ENCODE measurements at regions not wholly inside any gene's neighbourhood (a gene's known extent, or its start where the extent isn't known, plus 50 kb on each side); places are given as distances from the start of the nearest gene placed in this dataset.

DNA sequence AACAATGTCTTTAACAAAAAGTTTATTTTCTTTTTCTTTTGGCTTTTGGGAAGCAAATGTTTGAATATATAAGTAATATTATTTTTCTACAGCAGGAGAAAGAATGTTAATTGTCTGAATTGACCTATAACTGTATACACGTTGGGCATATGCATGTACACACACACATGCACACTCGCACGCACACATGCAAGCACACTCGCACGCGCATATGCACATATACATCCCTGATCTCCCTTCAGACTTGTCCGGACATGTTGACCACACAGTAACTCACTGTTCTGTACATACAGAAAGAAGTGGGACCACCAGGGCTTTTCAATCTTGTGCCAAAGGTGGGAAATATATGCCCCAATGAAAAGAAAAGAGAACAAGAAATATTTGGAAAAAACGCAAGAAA, 245.1 kb upstream of the APCDD1 start:
- ChIA-PET CTCF (no interaction called here), POLR2A (no interaction called here)
- 100% methylated on average over 4 of the region's 8 CpGs for WGBS (ENCODE audit: insufficient coverage)

DNA sequence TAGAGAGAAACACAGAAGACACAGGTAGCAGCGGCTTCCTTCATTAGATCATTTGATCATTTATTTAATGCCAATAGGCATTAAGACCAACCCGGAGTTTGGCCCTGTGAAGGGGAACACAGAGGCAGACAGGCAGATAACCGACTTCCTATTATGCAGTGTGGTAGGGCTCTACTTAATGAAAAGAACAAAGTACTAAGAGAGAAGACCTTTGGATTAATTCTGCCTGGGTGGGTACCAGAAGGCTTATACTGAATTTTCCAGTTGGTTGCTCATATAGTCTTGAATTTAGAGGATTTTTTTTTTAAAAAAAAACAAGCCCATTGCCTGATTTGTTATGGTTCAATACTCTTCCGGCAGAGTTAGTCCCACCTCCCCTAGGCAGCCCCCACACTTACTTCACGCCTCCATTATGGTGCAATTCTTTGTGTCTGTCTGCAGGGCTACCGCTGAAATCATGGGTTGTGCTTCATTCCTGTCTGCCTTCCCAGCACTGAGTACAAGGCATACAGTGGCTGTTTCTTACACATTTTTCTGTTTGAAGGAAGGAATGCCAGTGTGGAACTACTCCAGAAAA, 244.3 kb upstream of the APCDD1 start:
- POLR2A ChIA-PET: no interaction called here
- WGBS (ENCODE audit: insufficient coverage): 89% methylated on average over 5 of the region's 6 CpGs
- no peak for DNase-seq
- no peaks in the 10 kb centered on the region for H3K27me3 ChIP-seq (replicated peaks in 2 of 5; ENCODE audit: control insufficient read depth in 4 of 5, insufficient read depth in 5 of 5, low read length in 4 of 5)
- no peak overlapping the region for H3K27ac ChIP-seq (ENCODE audit: insufficient read depth in 1 of 2, low read depth in 1 of 2, low read length in 2 of 2, poor library complexity in 1 of 2, severe bottlenecking in 2 of 2)
- no peaks in the 10 kb centered on the region for H3K9me3 ChIP-seq (ENCODE audit: control extremely low read depth in 1 of 5, control insufficient read depth in 4 of 5, insufficient read depth in 2 of 5, low read depth in 1 of 5, low read length in 4 of 5)
- H3K4me1 ChIP-seq (ENCODE audit: control extremely low read depth in 1 of 4, control insufficient read depth in 4 of 4, insufficient read depth in 4 of 4, low read length in 3 of 4): peaks cover 5 to 16% (median 8%) of the 10 kb centered on the region in 4 experiments
- CTCF ChIA-PET: no interaction called here
- H3K36me3 ChIP-seq (ENCODE audit: control insufficient read depth in 4 of 4, insufficient read depth in 4 of 4, low read length in 3 of 4): no peaks in the 10 kb centered on the region
- H3K4me3 ChIP-seq (ENCODE audit: control insufficient read depth in 1 of 7, extremely low read depth in 1 of 7, insufficient read depth in 4 of 7, low read depth in 2 of 7, low read length in 6 of 7): no peak overlapping the region

More for the DNA sequence above, 245.1 kb upstream of the APCDD1 start:
- DNase-seq: no peak
- Histone ChIP-seq H3K36me3 (ENCODE audit: control insufficient read depth in 4 of 4, insufficient read depth in 4 of 4, low read length in 3 of 4) (no peaks in the 10 kb centered on the region), H3K4me3 (ENCODE audit: control insufficient read depth in 1 of 7, extremely low read depth in 1 of 7, insufficient read depth in 4 of 7, low read depth in 2 of 7, low read length in 6 of 7) (no peak overlapping the region), H3K4me1 (ENCODE audit: control extremely low read depth in 1 of 4, control insufficient read depth in 4 of 4, insufficient read depth in 4 of 4, low read length in 3 of 4) (peaks cover 5 to 12% (median 8%) of the 10 kb centered on the region in 4 experiments), H3K27me3 (replicated peaks in 2 of 5; ENCODE audit: control insufficient read depth in 4 of 5, insufficient read depth in 5 of 5, low read length in 4 of 5) (no peaks in the 10 kb centered on the region), H3K27ac (ENCODE audit: insufficient read depth in 1 of 2, low read depth in 1 of 2, low read length in 2 of 2, poor library complexity in 1 of 2, severe bottlenecking in 2 of 2) (no peak overlapping the region), H3K9me3 (ENCODE audit: control extremely low read depth in 1 of 5, control insufficient read depth in 4 of 5, insufficient read depth in 2 of 5, low read depth in 1 of 5, low read length in 4 of 5) (no peaks in the 10 kb centered on the region)

DNA sequence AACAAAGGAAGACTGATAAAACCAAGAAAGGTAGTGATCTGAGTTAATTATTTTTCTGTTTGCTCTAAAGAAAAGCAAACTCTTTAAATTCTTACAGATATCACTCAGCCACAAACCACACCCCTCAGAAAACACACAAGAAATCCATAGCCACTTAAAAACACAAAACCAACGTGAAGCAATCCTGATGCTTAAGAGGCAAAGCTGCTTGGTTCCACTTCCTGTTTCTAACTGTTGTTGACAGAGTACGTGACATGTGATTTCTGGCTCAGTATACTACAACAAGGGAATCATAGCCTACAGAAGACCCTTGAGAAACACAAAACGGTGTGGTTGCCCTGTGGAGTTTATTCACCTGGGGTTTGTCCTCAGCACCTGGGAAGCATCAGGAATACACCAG, 240.9 kb upstream of the APCDD1 start:
- Histone ChIP-seq H3K36me3 (ENCODE audit: control insufficient read depth in 4 of 4, insufficient read depth in 4 of 4, low read length in 3 of 4) (no peaks in the 10 kb centered on the region), H3K4me1 (ENCODE audit: control extremely low read depth in 1 of 4, control insufficient read depth in 4 of 4, insufficient read depth in 4 of 4, low read length in 3 of 4) (peaks cover 5 to 21% (median 9%) of the 10 kb centered on the region in 4 experiments), H3K27ac (ENCODE audit: insufficient read depth in 1 of 2, low read depth in 1 of 2, low read length in 2 of 2, poor library complexity in 1 of 2, severe bottlenecking in 2 of 2) (peak overlapping the region in 1 of 2 experiments; percentile 25), H3K4me3 (ENCODE audit: control insufficient read depth in 1 of 7, extremely low read depth in 1 of 7, insufficient read depth in 4 of 7, low read depth in 2 of 7, low read length in 6 of 7) (no peak overlapping the region), H3K27me3 (replicated peaks in 2 of 5; ENCODE audit: control insufficient read depth in 4 of 5, insufficient read depth in 5 of 5, low read length in 4 of 5) (no peaks in the 10 kb centered on the region), H3K9me3 (ENCODE audit: control extremely low read depth in 1 of 5, control insufficient read depth in 4 of 5, insufficient read depth in 2 of 5, low read depth in 1 of 5, low read length in 4 of 5) (peaks cover 0 to 8% (median 5%) of the 10 kb centered on the region in 5 experiments)
- peak; percentile 45 to 93 (median 90) for DNase-seq
- ChIA-PET CTCF (interaction anchor here (1.1 to 1.2 kb wide), 2 partner anchors 11 to 181 kb away, joined by 3 to 4 read pairs; no protein-coding TSS in a partner anchor), POLR2A (no interaction called here)
- 6% methylated on average over 3 of the region's 3 CpGs for WGBS (ENCODE audit: insufficient coverage)

DNA sequence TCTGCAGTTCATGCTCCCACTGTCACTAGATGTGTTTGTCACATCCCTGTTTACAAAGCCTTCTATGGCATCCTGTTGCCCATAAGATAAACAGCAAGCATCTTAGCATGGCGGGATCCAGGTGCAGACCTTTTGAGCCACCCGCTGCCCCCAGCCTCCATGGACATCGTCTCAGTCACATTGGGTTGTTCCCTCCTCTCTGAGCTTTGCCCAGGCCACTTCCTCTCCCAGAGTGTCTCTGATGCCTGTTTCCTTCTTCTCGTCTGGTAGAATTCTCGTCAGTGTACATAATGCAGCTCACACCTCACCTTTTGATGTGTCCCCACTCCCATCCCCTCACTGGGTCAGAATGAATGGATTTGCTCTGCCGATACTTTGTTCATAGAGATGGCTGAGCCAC, 239.0 kb upstream of the APCDD1 start:
- Histone ChIP-seq H3K4me3 (ENCODE audit: control insufficient read depth in 1 of 7, extremely low read depth in 1 of 7, insufficient read depth in 4 of 7, low read depth in 2 of 7, low read length in 6 of 7) (no peak overlapping the region), H3K9me3 (ENCODE audit: control extremely low read depth in 1 of 5, control insufficient read depth in 4 of 5, insufficient read depth in 2 of 5, low read depth in 1 of 5, low read length in 4 of 5) (peaks cover 0 to 8% (median 7%) of the 10 kb centered on the region in 5 experiments), H3K4me1 (ENCODE audit: control extremely low read depth in 1 of 4, control insufficient read depth in 4 of 4, insufficient read depth in 4 of 4, low read length in 3 of 4) (peaks cover 5 to 21% (median 9%) of the 10 kb centered on the region in 4 experiments), H3K27me3 (replicated peaks in 2 of 5; ENCODE audit: control insufficient read depth in 4 of 5, insufficient read depth in 5 of 5, low read length in 4 of 5) (no peaks in the 10 kb centered on the region), H3K36me3 (ENCODE audit: control insufficient read depth in 4 of 4, insufficient read depth in 4 of 4, low read length in 3 of 4) (no peaks in the 10 kb centered on the region), H3K27ac (ENCODE audit: insufficient read depth in 1 of 2, low read depth in 1 of 2, low read length in 2 of 2, poor library complexity in 1 of 2, severe bottlenecking in 2 of 2) (no peak overlapping the region)
- ChIA-PET CTCF (no interaction called here), POLR2A (no interaction called here)
- 59% methylated on average over 6 of the region's 6 CpGs for WGBS (ENCODE audit: insufficient coverage)
- DNase-seq: no peak

DNA sequence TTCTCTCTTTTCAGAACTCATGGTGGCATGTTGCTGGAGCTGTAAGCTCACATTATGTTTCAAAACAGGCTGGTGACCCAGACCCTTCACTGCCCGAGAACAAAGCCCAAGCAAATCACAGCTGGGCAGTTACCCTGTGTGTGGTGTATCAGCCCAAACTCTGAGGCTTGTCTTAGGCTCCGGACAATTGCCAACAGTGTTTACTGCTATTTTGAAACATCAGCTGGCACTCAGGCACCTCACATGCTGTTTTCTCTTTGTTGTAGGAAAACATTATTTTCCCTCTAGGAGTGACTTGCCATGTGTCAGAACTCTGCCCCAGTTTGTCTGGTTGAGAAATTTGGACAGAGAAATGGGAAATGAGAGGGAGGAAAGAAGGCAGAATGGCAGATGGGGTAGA, 237.6 kb upstream of the APCDD1 start:
- peaks cover 5 to 21% (median 9%) of the 10 kb centered on the region in 4 experiments for H3K4me1 ChIP-seq (ENCODE audit: control extremely low read depth in 1 of 4, control insufficient read depth in 4 of 4, insufficient read depth in 4 of 4, low read length in 3 of 4)
- no peak overlapping the region for H3K4me3 ChIP-seq (ENCODE audit: control insufficient read depth in 1 of 7, extremely low read depth in 1 of 7, insufficient read depth in 4 of 7, low read depth in 2 of 7, low read length in 6 of 7)
- 94% methylated on average over 2 of the region's 2 CpGs for WGBS (ENCODE audit: insufficient coverage)
- no peak overlapping the region for H3K27ac ChIP-seq (ENCODE audit: insufficient read depth in 1 of 2, low read depth in 1 of 2, low read length in 2 of 2, poor library complexity in 1 of 2, severe bottlenecking in 2 of 2)
- DNase-seq: no peak
- CTCF ChIA-PET: no interaction called here
- H3K36me3 ChIP-seq (ENCODE audit: control insufficient read depth in 4 of 4, insufficient read depth in 4 of 4, low read length in 3 of 4): no peaks in the 10 kb centered on the region
- no peaks in the 10 kb centered on the region for H3K27me3 ChIP-seq (replicated peaks in 2 of 5; ENCODE audit: control insufficient read depth in 4 of 5, insufficient read depth in 5 of 5, low read length in 4 of 5)
- POLR2A ChIA-PET: no interaction called here
- peaks cover 0 to 11% (median 7%) of the 10 kb centered on the region in 5 experiments for H3K9me3 ChIP-seq (ENCODE audit: control extremely low read depth in 1 of 5, control insufficient read depth in 4 of 5, insufficient read depth in 2 of 5, low read depth in 1 of 5, low read length in 4 of 5)

DNA sequence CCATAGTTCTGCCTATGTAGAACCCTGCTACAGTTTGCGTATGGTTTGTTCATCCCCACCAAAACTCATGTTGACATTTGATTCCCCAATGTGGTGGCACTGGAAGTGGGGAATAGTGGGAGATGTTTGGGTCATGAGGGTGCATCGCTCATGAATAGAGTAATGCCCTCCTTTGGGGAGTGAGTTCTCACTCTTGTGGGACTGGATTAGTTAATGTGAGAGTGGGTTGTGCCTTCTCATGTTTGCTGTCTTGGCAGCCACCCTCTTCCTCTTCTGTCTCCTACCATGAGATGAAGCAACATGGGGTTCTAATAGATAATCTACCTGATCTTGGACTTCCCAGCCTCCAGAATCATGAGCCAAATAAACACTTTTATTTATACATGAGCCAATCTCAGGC, 237.2 kb upstream of the APCDD1 start:
- ChIA-PET CTCF (no interaction called here), POLR2A (no interaction called here)

DNA sequence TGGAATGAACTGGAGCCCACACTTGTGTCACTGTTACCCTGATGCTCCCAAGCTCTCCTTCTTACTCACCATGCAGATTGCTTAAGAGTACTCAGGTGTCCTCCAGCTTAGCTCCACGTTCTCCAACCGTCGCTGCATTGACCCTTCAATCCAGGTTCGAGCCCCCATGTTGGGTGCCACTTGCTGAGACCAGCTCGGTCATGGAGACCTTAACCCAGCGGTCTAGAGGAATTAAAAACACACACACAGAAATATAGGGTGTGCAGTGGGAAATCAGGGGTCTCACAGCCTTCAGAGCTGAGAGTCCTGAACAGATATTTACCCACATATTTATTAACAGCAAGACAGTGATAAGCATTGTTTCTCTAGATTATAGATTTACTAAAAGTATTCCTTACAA, 229.1 kb upstream of the APCDD1 start:
- ChIA-PET POLR2A (no interaction called here), CTCF (interaction anchor here (1.0 kb wide), 1 partner anchor 12 kb away, joined by 3 read pairs; no protein-coding TSS in a partner anchor)
- H3K9me3 ChIP-seq (ENCODE audit: control extremely low read depth in 1 of 5, control insufficient read depth in 4 of 5, insufficient read depth in 2 of 5, low read depth in 1 of 5, low read length in 4 of 5): peaks cover 0 to 14% (median 10%) of the 10 kb centered on the region in 5 experiments
- no peak overlapping the region for H3K4me3 ChIP-seq (ENCODE audit: control insufficient read depth in 1 of 7, extremely low read depth in 1 of 7, insufficient read depth in 4 of 7, low read depth in 2 of 7, low read length in 6 of 7)
- H3K27me3 ChIP-seq (replicated peaks in 2 of 5; ENCODE audit: control insufficient read depth in 4 of 5, insufficient read depth in 5 of 5, low read length in 4 of 5): no peaks in the 10 kb centered on the region
- H3K4me1 ChIP-seq (ENCODE audit: control extremely low read depth in 1 of 4, control insufficient read depth in 4 of 4, insufficient read depth in 4 of 4, low read length in 3 of 4): no peaks in the 10 kb centered on the region
- 100% methylated on average over 3 of the region's 6 CpGs for WGBS (ENCODE audit: insufficient coverage)
- H3K36me3 ChIP-seq (ENCODE audit: control insufficient read depth in 4 of 4, insufficient read depth in 4 of 4, low read length in 3 of 4): no peaks in the 10 kb centered on the region
- no peak for DNase-seq
- no peak overlapping the region for H3K27ac ChIP-seq (ENCODE audit: insufficient read depth in 1 of 2, low read depth in 1 of 2, low read length in 2 of 2, poor library complexity in 1 of 2, severe bottlenecking in 2 of 2)

More for the DNA sequence above, 237.2 kb upstream of the APCDD1 start:
- no peak for DNase-seq
- H3K4me1 ChIP-seq (ENCODE audit: control extremely low read depth in 1 of 4, control insufficient read depth in 4 of 4, insufficient read depth in 4 of 4, low read length in 3 of 4): peaks cover 5 to 21% (median 9%) of the 10 kb centered on the region in 4 experiments
- H3K4me3 ChIP-seq (ENCODE audit: control insufficient read depth in 1 of 7, extremely low read depth in 1 of 7, insufficient read depth in 4 of 7, low read depth in 2 of 7, low read length in 6 of 7): no peak overlapping the region
- no peaks in the 10 kb centered on the region for H3K36me3 ChIP-seq (ENCODE audit: control insufficient read depth in 4 of 4, insufficient read depth in 4 of 4, low read length in 3 of 4)
- peaks cover 0 to 11% (median 7%) of the 10 kb centered on the region in 5 experiments for H3K9me3 ChIP-seq (ENCODE audit: control extremely low read depth in 1 of 5, control insufficient read depth in 4 of 5, insufficient read depth in 2 of 5, low read depth in 1 of 5, low read length in 4 of 5)
- H3K27ac ChIP-seq (ENCODE audit: insufficient read depth in 1 of 2, low read depth in 1 of 2, low read length in 2 of 2, poor library complexity in 1 of 2, severe bottlenecking in 2 of 2): no peak overlapping the region
- no CpG with 5 or more reads among the region's 2 CpGs for WGBS (ENCODE audit: insufficient coverage)
- no peaks in the 10 kb centered on the region for H3K27me3 ChIP-seq (replicated peaks in 2 of 5; ENCODE audit: control insufficient read depth in 4 of 5, insufficient read depth in 5 of 5, low read length in 4 of 5)

All from common myeloid progenitor, CD34-positive (primary cell).